ENCODE measurements at regions not wholly inside any gene's neighbourhood (a gene's known extent, or its start where the extent isn't known, plus 50 kb on each side); places are given as distances from the start of the nearest gene placed in this dataset.

- no peak for DNase-seq (ENCODE audit: low read depth)
- TF ChIP-seq, protein P1, sequence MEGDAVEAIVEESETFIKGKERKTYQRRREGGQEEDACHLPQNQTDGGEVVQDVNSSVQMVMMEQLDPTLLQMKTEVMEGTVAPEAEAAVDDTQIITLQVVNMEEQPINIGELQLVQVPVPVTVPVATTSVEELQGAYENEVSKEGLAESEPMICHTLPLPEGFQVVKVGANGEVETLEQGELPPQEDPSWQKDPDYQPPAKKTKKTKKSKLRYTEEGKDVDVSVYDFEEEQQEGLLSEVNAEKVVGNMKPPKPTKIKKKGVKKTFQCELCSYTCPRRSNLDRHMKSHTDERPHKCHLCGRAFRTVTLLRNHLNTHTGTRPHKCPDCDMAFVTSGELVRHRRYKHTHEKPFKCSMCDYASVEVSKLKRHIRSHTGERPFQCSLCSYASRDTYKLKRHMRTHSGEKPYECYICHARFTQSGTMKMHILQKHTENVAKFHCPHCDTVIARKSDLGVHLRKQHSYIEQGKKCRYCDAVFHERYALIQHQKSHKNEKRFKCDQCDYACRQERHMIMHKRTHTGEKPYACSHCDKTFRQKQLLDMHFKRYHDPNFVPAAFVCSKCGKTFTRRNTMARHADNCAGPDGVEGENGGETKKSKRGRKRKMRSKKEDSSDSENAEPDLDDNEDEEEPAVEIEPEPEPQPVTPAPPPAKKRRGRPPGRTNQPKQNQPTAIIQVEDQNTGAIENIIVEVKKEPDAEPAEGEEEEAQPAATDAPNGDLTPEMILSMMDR (IDR thresholded peaks at IDR 0.05; ENCODE audit: control insufficient read depth, extremely low read depth, insufficient read depth): no peak
- no peak overlapping the region for H3K4me3 ChIP-seq (ENCODE audit: low read depth, low read length)
Observed at GRCh38 chr6:90645634-90646033, 58.8 kb upstream of the MAP3K7 start.

DNA sequence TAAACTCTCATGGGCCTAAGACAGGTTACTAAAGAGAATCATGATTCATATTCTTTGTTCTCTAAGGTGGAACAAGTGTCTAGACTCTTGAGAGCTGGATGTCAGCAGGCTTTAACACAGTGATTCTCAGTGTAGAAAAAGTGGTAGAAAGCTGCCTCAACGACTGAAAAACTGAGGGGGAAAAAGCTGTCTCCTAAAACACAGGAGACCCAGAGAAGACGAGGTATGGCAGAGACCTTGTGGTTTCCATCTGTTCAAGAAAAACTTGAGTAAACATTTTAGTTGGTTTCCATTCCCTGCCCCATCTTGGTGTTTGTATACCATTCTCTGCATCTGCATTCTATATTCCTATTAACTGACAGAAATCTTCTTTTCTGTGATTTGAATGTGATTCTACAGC, 57.6 kb upstream of the MAP3K7 start:
- no peak for DNase-seq (ENCODE audit: low read depth)
- TF ChIP-seq, protein P1 (IDR thresholded peaks at IDR 0.05; ENCODE audit: control insufficient read depth, extremely low read depth, insufficient read depth): no peak
- no peak overlapping the region for H3K4me3 ChIP-seq (ENCODE audit: low read depth, low read length)

DNA sequence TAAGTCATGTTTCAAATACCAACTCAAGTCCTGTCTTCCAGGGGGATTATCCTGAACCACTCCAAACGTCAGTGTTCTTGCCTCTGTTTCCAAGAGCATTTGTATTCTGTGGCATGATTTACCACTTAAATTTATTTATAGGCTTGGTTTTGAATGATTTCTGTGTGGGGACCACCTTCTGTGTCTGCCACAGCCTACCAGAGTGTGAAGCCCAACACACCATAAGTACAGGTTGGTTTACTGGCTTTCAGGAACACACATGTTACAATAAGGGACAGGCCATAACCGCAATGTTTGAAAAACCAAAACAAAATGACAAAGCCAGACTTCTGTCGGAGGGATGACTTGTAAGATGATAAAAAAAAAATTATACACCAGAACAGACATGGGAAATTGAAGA, 56.5 kb upstream of the MAP3K7 start:
- no peak for DNase-seq (ENCODE audit: low read depth)
- H3K4me3 ChIP-seq (ENCODE audit: low read depth, low read length): no peak overlapping the region
- TF ChIP-seq, protein P1 (IDR thresholded peaks at IDR 0.05; ENCODE audit: control insufficient read depth, extremely low read depth, insufficient read depth): no peak

GRCh38 chr6:90637320-90637719, 50.4 kb upstream of the MAP3K7 start:
- H3K4me3 ChIP-seq (ENCODE audit: low read depth, low read length): no peak overlapping the region
- TF ChIP-seq, protein P1 (IDR thresholded peaks at IDR 0.05; ENCODE audit: control insufficient read depth, extremely low read depth, insufficient read depth): no peak
- no peak for DNase-seq (ENCODE audit: low read depth)
